ENCODE measurements at regions not wholly inside any gene's neighbourhood (a gene's known extent, or its start where the extent isn't known, plus 50 kb on each side); places are given as distances from the start of the nearest gene placed in this dataset.

DNA sequence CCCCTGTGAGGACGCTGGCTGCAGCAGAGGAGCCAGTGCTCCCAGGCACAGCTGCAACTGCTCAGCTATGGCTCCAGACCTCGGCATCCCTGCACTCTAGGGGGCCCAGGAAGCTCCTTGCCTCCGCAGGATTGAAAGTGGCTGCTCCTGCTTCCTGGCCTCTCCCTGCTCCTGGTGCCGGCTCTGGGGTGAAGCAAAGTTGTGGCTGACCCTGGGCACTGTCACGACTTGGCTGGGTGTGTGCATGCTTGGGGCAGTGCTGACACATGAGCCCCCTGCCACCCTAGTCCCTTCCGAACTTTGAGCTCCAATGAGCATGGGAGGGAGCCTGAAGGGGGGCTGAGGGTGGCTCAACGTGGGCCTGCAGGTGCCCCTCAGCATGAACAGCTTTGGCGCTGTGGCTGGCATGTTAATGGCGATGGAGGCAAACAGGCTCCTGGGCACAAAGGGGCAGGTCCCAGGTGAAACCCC is 1512.2 kb downstream of the KCNT2 start:
- TF ChIP-seq TCF4 (CRISPR knock-in tag; IDR thresholded peaks at IDR 0.05; ENCODE audit: borderline replicate concordance) (no peak), RARB (CRISPR knock-in tag; IDR thresholded peaks at IDR 0.05) (no peak), PPARA (CRISPR knock-in tag; IDR thresholded peaks at IDR 0.05; ENCODE audit: borderline replicate concordance) (no peak), OSR1 (CRISPR knock-in tag; IDR thresholded peaks at IDR 0.05) (no peak), ZNF565 (CRISPR knock-in tag; conservative IDR thresholded peaks at IDR 0.05; ENCODE audit: low read depth) (no peak), GLIS3 (CRISPR knock-in tag; IDR thresholded peaks at IDR 0.05) (no peak), ZFP3 (CRISPR knock-in tag; IDR thresholded peaks at IDR 0.05) (no peak), ZFP30 (CRISPR knock-in tag; IDR thresholded peaks at IDR 0.05) (no peak), CSDC2 (CRISPR knock-in tag; IDR thresholded peaks at IDR 0.05) (no peak)
- TF ChIP-seq, protein P1, sequence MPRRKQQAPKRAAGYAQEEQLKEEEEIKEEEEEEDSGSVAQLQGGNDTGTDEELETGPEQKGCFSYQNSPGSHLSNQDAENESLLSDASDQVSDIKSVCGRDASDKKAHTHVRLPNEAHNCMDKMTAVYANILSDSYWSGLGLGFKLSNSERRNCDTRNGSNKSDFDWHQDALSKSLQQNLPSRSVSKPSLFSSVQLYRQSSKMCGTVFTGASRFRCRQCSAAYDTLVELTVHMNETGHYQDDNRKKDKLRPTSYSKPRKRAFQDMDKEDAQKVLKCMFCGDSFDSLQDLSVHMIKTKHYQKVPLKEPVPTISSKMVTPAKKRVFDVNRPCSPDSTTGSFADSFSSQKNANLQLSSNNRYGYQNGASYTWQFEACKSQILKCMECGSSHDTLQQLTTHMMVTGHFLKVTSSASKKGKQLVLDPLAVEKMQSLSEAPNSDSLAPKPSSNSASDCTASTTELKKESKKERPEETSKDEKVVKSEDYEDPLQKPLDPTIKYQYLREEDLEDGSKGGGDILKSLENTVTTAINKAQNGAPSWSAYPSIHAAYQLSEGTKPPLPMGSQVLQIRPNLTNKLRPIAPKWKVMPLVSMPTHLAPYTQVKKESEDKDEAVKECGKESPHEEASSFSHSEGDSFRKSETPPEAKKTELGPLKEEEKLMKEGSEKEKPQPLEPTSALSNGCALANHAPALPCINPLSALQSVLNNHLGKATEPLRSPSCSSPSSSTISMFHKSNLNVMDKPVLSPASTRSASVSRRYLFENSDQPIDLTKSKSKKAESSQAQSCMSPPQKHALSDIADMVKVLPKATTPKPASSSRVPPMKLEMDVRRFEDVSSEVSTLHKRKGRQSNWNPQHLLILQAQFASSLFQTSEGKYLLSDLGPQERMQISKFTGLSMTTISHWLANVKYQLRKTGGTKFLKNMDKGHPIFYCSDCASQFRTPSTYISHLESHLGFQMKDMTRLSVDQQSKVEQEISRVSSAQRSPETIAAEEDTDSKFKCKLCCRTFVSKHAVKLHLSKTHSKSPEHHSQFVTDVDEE (CRISPR knock-in tag; IDR thresholded peaks at IDR 0.05): no peak
- TF ChIP-seq, protein P2, sequence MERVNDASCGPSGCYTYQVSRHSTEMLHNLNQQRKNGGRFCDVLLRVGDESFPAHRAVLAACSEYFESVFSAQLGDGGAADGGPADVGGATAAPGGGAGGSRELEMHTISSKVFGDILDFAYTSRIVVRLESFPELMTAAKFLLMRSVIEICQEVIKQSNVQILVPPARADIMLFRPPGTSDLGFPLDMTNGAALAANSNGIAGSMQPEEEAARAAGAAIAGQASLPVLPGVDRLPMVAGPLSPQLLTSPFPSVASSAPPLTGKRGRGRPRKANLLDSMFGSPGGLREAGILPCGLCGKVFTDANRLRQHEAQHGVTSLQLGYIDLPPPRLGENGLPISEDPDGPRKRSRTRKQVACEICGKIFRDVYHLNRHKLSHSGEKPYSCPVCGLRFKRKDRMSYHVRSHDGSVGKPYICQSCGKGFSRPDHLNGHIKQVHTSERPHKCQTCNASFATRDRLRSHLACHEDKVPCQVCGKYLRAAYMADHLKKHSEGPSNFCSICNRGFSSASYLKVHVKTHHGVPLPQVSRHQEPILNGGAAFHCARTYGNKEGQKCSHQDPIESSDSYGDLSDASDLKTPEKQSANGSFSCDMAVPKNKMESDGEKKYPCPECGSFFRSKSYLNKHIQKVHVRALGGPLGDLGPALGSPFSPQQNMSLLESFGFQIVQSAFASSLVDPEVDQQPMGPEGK (CRISPR knock-in tag; IDR thresholded peaks at IDR 0.05; ENCODE audit: borderline replicate concordance): no peak
- TF ChIP-seq, protein P3, sequence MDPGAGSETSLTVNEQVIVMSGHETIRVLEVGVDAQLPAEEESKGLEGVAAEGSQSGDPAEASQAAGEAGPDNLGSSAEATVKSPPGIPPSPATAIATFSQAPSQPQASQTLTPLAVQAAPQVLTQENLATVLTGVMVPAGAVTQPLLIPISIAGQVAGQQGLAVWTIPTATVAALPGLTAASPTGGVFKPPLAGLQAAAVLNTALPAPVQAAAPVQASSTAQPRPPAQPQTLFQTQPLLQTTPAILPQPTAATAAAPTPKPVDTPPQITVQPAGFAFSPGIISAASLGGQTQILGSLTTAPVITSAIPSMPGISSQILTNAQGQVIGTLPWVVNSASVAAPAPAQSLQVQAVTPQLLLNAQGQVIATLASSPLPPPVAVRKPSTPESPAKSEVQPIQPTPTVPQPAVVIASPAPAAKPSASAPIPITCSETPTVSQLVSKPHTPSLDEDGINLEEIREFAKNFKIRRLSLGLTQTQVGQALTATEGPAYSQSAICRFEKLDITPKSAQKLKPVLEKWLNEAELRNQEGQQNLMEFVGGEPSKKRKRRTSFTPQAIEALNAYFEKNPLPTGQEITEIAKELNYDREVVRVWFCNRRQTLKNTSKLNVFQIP (CRISPR knock-in tag; IDR thresholded peaks at IDR 0.05; ENCODE audit: borderline replicate concordance, low read depth): no peak
- TF ChIP-seq, protein P4, sequence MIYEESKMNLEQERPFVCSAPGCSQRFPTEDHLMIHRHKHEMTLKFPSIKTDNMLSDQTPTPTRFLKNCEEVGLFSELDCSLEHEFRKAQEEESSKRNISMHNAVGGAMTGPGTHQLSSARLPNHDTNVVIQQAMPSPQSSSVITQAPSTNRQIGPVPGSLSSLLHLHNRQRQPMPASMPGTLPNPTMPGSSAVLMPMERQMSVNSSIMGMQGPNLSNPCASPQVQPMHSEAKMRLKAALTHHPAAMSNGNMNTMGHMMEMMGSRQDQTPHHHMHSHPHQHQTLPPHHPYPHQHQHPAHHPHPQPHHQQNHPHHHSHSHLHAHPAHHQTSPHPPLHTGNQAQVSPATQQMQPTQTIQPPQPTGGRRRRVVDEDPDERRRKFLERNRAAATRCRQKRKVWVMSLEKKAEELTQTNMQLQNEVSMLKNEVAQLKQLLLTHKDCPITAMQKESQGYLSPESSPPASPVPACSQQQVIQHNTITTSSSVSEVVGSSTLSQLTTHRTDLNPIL (CRISPR knock-in tag; IDR thresholded peaks at IDR 0.05; ENCODE audit: low read depth): no peak
